Osteocyte (in vitro differentiated cells): ENCODE measurements at regions not wholly inside any gene's neighbourhood (a gene's known extent, or its start where the extent isn't known, plus 50 kb on each side); places are given as distances from the start of the nearest gene placed in this dataset.
"Not testable (repeated sequence)": the region's sequence is repeated elsewhere in the genome, so short reads cannot be mapped to it uniquely, and the experiment has no call there.

Source experiments
- DNase-seq: peaks from one replicate; pipeline ENCODE4 v3.0.0; 2021; ENCODE audit warnings: mixed read lengths; ENCODE audit not compliant: unreplicated experiment; ENCODE audit errors: extremely low spot score
- H3K27ac Mint-ChIP-seq: one replicate; pipeline ENCODE4 v1.8.0; 2021; ENCODE audit warnings: mild to moderate bottlenecking, mixed read lengths; ENCODE audit not compliant: unreplicated experiment
- H3K27me3 Mint-ChIP-seq: one replicate; pipeline ENCODE4 v1.8.0; 2021; ENCODE audit warnings: mixed read lengths; ENCODE audit not compliant: unreplicated experiment
- H3K36me3 Mint-ChIP-seq: one replicate; pipeline ENCODE4 v1.8.0; 2021; ENCODE audit warnings: mixed read lengths; ENCODE audit not compliant: unreplicated experiment
- H3K4me1 Mint-ChIP-seq: one replicate; pipeline ENCODE4 v1.8.0; 2021; ENCODE audit warnings: mixed read lengths; ENCODE audit not compliant: unreplicated experiment
- H3K4me3 Mint-ChIP-seq: one replicate; pipeline ENCODE4 v1.8.0; 2021; ENCODE audit warnings: mild to moderate bottlenecking, moderate library complexity, mixed read lengths; ENCODE audit not compliant: unreplicated experiment
- H3K9me3 Mint-ChIP-seq: one replicate; pipeline ENCODE4 v1.8.0; 2021; ENCODE audit warnings: mixed read lengths; ENCODE audit not compliant: unreplicated experiment
- CTCF ChIP-seq: fragments of 200-600 bp; sonication (generic); IDR thresholded peaks from 2 replicates; pipeline ENCODE4 v1.5.0; 2021; ENCODE audit warnings: antibody characterized with exemption, mild to moderate bottlenecking, moderate library complexity

- Mint-ChIP-seq H3K4me3 (no peak overlapping the region), H3K4me1 (peaks cover under 1% of the 10 kb centered on the region), H3K36me3 (peaks cover 32% of the 10 kb centered on the region), H3K27ac (no peak overlapping the region), H3K27me3 (no peaks in the 10 kb centered on the region), H3K9me3 (peaks cover 48% of the 10 kb centered on the region)
- DNase-seq, result no peak
- TF ChIP-seq CTCF, result no peak
Observed at GRCh38 chr5:94064025-94064424, 322.6 kb upstream of the POU5F2 start.

GRCh38 chr5:94057655-94058054, 316.3 kb upstream of the POU5F2 start:
- H3K4me3 Mint-ChIP-seq, result no peak overlapping the region
- no peaks in the 10 kb centered on the region for H3K27me3 Mint-ChIP-seq
- peaks cover 4% of the 10 kb centered on the region for H3K36me3 Mint-ChIP-seq
- peak overlapping the region; percentile 43 for H3K27ac Mint-ChIP-seq
- TF ChIP-seq CTCF, result no peak
- H3K9me3 Mint-ChIP-seq, result peaks cover 3% of the 10 kb centered on the region
- peaks cover 24% of the 10 kb centered on the region for H3K4me1 Mint-ChIP-seq
- no peak for DNase-seq

- no peak for TF ChIP-seq CTCF
- Mint-ChIP-seq H3K27ac (no peak overlapping the region), H3K36me3 (peaks cover 8% of the 10 kb centered on the region), H3K4me3 (no peak overlapping the region), H3K4me1 (peaks cover 24% of the 10 kb centered on the region), H3K9me3 (peaks cover 3% of the 10 kb centered on the region), H3K27me3 (no peaks in the 10 kb centered on the region)
- DNase-seq, result no peak
Observed at GRCh38 chr5:94057217-94057616, 315.8 kb upstream of the POU5F2 start.

- not testable (repeated sequence) for H3K9me3 Mint-ChIP-seq, H3K27ac Mint-ChIP-seq, H3K27me3 Mint-ChIP-seq, H3K4me3 Mint-ChIP-seq, DNase-seq, H3K4me1 Mint-ChIP-seq
- H3K36me3 Mint-ChIP-seq, result peaks cover 24% of the 10 kb centered on the region
Observed at GRCh38 chr5:94049307-94049922, 308.0 kb upstream of the POU5F2 start.

GRCh38 chr5:94045839-94046782, 304.7 kb upstream of the POU5F2 start:
- DNase-seq, result no peak
- Mint-ChIP-seq H3K27me3 (no peaks in the 10 kb centered on the region), H3K27ac (no peak overlapping the region), H3K9me3 (peaks cover 5% of the 10 kb centered on the region), H3K4me1 (no peaks in the 10 kb centered on the region), H3K4me3 (no peak overlapping the region), H3K36me3 (peaks cover 24% of the 10 kb centered on the region)
- TF ChIP-seq CTCF, result no peak
